Hepatocyte (in vitro differentiated cells): ENCODE measurements at regions not wholly inside any gene's neighbourhood (a gene's known extent, or its start where the extent isn't known, plus 50 kb on each side); places are given as distances from the start of the nearest gene placed in this dataset.
A peak's percentile ranks its signal among the peaks of the same experiment; 100 is the strongest.

Source experiments
- DNase-seq: peaks from one replicate; pipeline ENCODE4 v3.0.0-alpha.2; 2016; ENCODE audit warnings: low spot score
- H2AFZ ChIP-seq: fragments of 200-600 bp; sonication (generic); 2 replicates; pipeline ENCODE4 v1.6.0; 2016; ENCODE audit warnings: antibody characterized with exemption, mild to moderate bottlenecking
- H3K27ac ChIP-seq: fragments of 200-600 bp; sonication (generic); 2 replicates; pipeline ENCODE4 v1.5.1; 2016; ENCODE audit warnings: mild to moderate bottlenecking
- H3K27me3 ChIP-seq: fragments of 200-600 bp; sonication (generic); 2 replicates; pipeline ENCODE4 v1.6.1; 2016
- H3K36me3 ChIP-seq: fragments of 200-600 bp; sonication (generic); replicated peaks from 2 replicates; pipeline ENCODE4 v1.5.1; 2016; ENCODE audit warnings: low read depth; ENCODE audit not compliant: insufficient read depth
- H3K4me1 ChIP-seq: fragments of 200-600 bp; sonication (generic); 2 replicates; pipeline ENCODE4 v1.5.1; 2016; ENCODE audit warnings: mild to moderate bottlenecking, moderate library complexity; ENCODE audit not compliant: insufficient read depth
- H3K4me2 ChIP-seq: fragments of 200-600 bp; sonication (generic); 2 replicates; pipeline ENCODE4 v1.6.0; 2016
- H3K4me3 ChIP-seq: fragments of 200-600 bp; sonication (generic); 2 replicates; pipeline ENCODE4 v1.5.1; 2016; ENCODE audit warnings: mild to moderate bottlenecking
- H3K79me2 ChIP-seq: fragments of 200-600 bp; sonication (generic); 2 replicates; pipeline ENCODE4 v1.6.0; 2017; ENCODE audit warnings: mild to moderate bottlenecking
- H3K9me2 ChIP-seq: fragments of 200-600 bp; sonication (generic); replicated peaks from 2 replicates; pipeline ENCODE4 v1.6.0; 2017; ENCODE audit warnings: mild to moderate bottlenecking; ENCODE audit not compliant: insufficient read depth
- H3K9me3 ChIP-seq: fragments of 200-600 bp; sonication (generic); 2 replicates; pipeline ENCODE4 v1.5.1; 2016; ENCODE audit warnings: low read depth, mild to moderate bottlenecking
- H4K20me1 ChIP-seq: fragments of 200-600 bp; sonication (generic); 2 replicates; pipeline ENCODE4 v1.6.0; 2016; ENCODE audit warnings: mild to moderate bottlenecking; ENCODE audit not compliant: insufficient read depth, poor library complexity, severe bottlenecking
- EZH2 ChIP-seq: fragments of 200-600 bp; sonication (generic); IDR thresholded peaks from 2 replicates; pipeline ENCODE4 v1.6.1; 2016; ENCODE audit warnings: antibody characterized with exemption, mild to moderate bottlenecking, borderline replicate concordance
- EZH2phosphoT487 ChIP-seq: fragments of 200-600 bp; sonication (generic); IDR thresholded peaks from one replicate; pipeline ENCODE4 v1.6.1; 2018; ENCODE audit warnings: antibody characterized with exemption, mild to moderate bottlenecking, low read depth, moderate library complexity; ENCODE audit not compliant: unreplicated experiment, severe bottlenecking
- WGBS: methylation state at CpG from one replicate; pipeline ENCODE4 v1.1.6; 2016; ENCODE audit warnings: low lambda C conversion rate; ENCODE audit errors: missing lambda C conversion rate; 5-methylcytosine and 5-hydroxymethylcytosine counted together
- TF ChIP-seq, protein P1 (sequence below): fragments of 200-600 bp; sonication (generic); IDR thresholded peaks from 2 replicates; pipeline ENCODE4 v1.5.1; 2016; ENCODE audit warnings: antibody characterized with exemption, mild to moderate bottlenecking; ENCODE audit not compliant: poor library complexity

DNA sequence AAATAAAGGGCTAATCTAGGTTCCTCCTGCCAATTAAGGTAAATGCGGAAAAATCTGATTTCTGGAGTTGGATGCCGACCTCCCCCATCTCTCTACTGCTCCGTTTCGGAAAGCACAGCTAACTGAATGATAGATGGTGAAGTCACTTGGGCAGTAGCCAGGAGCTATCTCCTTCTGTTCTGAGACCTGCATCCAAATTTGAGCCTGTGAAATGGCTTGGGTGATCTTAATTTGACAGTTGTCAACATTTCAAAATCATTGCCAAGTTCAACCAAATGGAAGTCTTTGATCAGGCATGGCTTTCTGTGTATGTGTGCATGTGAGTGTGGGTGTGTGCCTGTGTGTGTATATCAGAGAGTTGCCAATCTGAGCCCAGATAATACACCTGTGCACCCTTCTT, 217.2 kb downstream of the ZNF516 start:
- H3K4me1 ChIP-seq: no peaks in the 10 kb centered on the region
- no peak overlapping the region for H2AFZ ChIP-seq
- H3K27ac ChIP-seq: no peak overlapping the region
- WGBS: 76% methylated on average over 4 of the region's 4 CpGs
- no peaks in the 10 kb centered on the region for H3K9me2 ChIP-seq
- no peak for TF ChIP-seq EZH2
- H3K9me3 ChIP-seq: no peaks in the 10 kb centered on the region
- H3K79me2 ChIP-seq: no peaks in the 10 kb centered on the region
- H3K4me2 ChIP-seq: no peak overlapping the region
- H3K36me3 ChIP-seq: no peaks in the 10 kb centered on the region
- H3K4me3 ChIP-seq: no peak overlapping the region
- DNase-seq: no peak
- H4K20me1 ChIP-seq: no peaks in the 10 kb centered on the region
- no peaks in the 10 kb centered on the region for H3K27me3 ChIP-seq

DNA sequence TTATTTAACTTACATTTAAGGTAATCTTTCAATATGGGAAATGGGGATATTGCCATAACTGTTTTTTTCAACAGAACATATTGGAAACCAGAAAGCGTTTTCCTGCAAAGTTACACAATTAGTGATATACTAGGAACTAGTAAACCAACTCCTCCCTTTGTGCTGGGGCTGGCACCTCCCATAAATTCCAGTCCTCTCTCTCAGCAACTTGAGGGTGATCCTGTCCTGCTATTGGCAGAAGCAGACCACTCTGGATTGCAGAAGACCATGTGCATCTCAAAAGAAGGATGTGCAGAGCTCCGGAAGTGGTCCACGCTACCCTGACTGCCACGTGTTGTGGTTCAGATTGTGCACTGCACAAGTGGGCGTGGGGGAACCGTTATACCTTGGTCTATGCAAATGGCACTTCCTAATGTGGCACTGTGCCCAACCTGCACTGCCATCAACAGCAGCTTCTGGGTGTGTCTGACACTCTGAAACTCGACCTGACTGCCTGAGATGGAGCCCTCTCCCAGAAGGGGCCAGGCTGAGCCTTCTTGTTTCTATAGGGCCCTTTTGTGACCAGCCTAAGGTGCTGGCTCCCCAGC, 219.2 kb downstream of the ZNF516 start:
- no peak overlapping the region for H2AFZ ChIP-seq
- DNase-seq: no peak
- no peaks in the 10 kb centered on the region for H3K9me2 ChIP-seq

DNA sequence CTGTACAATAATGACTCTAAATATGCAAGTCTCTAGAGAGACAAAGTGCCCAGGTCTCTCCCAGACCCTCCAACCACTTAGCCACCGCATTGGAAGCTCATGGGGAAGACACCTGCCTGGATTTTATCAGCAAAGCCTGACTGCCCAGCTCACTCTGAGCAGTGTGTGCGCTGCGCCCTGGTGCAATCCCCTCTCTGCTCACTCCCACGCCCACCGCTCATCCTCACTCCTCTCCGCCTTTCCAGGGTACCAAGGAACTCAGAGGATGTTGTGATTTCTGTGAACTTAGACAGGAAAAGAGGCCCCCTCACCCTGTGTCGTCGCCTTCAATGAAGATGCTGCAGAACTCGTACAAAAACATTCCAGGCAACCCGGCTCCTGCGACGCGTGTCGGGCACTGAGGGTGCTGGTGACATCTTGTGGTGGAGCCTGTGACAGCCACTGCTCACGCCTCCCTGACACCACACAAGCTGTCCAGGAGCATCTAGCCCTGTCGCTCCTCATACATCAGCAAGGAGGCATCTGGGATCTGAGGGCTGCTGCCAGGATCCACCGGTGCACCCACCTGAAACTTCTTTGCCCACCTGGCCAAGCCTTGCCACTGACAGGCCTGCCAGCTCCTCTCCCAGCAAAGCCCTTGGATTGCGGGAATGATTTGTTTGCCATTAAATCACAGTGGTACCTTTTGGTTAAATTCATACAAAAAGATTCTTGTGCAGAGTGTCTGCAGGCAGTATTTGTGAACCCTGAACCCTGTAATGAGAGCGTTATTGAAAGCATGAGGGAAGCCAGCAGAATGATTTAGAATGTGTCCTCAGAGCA, 220.4 kb downstream of the ZNF516 start:
- Histone ChIP-seq H3K36me3 (no peaks in the 10 kb centered on the region), H2AFZ (no peak overlapping the region), H3K4me1 (no peaks in the 10 kb centered on the region), H3K9me3 (no peaks in the 10 kb centered on the region), H4K20me1 (no peaks in the 10 kb centered on the region), H3K9me2 (no peaks in the 10 kb centered on the region), H3K4me2 (no peak overlapping the region), H3K27me3 (no peaks in the 10 kb centered on the region), H3K4me3 (no peak overlapping the region), H3K79me2 (no peaks in the 10 kb centered on the region), H3K27ac (no peak overlapping the region)
- peak; percentile 69 for DNase-seq
- 45% methylated on average over 18 of the region's 19 CpGs for WGBS
- TF ChIP-seq EZH2phosphoT487: no peak
- TF ChIP-seq, protein P1, sequence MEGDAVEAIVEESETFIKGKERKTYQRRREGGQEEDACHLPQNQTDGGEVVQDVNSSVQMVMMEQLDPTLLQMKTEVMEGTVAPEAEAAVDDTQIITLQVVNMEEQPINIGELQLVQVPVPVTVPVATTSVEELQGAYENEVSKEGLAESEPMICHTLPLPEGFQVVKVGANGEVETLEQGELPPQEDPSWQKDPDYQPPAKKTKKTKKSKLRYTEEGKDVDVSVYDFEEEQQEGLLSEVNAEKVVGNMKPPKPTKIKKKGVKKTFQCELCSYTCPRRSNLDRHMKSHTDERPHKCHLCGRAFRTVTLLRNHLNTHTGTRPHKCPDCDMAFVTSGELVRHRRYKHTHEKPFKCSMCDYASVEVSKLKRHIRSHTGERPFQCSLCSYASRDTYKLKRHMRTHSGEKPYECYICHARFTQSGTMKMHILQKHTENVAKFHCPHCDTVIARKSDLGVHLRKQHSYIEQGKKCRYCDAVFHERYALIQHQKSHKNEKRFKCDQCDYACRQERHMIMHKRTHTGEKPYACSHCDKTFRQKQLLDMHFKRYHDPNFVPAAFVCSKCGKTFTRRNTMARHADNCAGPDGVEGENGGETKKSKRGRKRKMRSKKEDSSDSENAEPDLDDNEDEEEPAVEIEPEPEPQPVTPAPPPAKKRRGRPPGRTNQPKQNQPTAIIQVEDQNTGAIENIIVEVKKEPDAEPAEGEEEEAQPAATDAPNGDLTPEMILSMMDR: peak; percentile 53

More for the DNA sequence above, 219.2 kb downstream of the ZNF516 start:
- TF ChIP-seq EZH2phosphoT487 (no peak), EZH2 (no peak)
- TF ChIP-seq, protein P1: no peak
- H3K36me3 ChIP-seq: no peaks in the 10 kb centered on the region
- H3K4me1 ChIP-seq: no peaks in the 10 kb centered on the region
- no peak overlapping the region for H3K4me2 ChIP-seq
- H3K9me3 ChIP-seq: no peaks in the 10 kb centered on the region
- H4K20me1 ChIP-seq: no peaks in the 10 kb centered on the region
- no peak overlapping the region for H3K4me3 ChIP-seq
- H3K27ac ChIP-seq: no peak overlapping the region
- H3K27me3 ChIP-seq: no peaks in the 10 kb centered on the region
- WGBS: 78% methylated on average over 7 of the region's 7 CpGs
- H3K79me2 ChIP-seq: no peaks in the 10 kb centered on the region

DNA sequence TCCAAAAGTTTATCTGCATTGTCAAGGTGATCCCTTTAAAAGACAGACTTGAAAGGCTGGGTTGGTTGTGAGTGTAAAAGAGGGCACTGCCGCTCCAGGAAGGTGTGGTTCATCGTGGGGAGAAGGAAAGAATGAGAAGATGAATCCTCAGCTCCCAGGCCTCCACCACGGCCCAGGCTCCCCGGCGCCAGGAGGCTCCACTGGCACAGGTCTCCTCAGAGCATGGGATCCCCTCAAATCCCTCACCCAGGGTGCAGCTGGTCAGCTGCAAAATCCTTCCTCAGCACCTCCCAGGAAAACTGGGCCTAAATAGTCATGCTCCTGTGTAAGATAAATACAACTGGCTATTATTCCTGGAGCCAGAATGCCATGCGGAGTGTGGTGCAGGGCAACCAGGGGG, 221.1 kb downstream of the ZNF516 start:
- Histone ChIP-seq H3K9me3 (no peaks in the 10 kb centered on the region), H3K27ac (no peak overlapping the region), H3K9me2 (no peaks in the 10 kb centered on the region), H3K36me3 (no peaks in the 10 kb centered on the region), H3K27me3 (no peaks in the 10 kb centered on the region), H3K4me2 (no peak overlapping the region), H2AFZ (no peak overlapping the region), H3K79me2 (no peaks in the 10 kb centered on the region), H4K20me1 (no peaks in the 10 kb centered on the region), H3K4me1 (no peaks in the 10 kb centered on the region), H3K4me3 (no peak overlapping the region)
- 87% methylated on average over 6 of the region's 6 CpGs for WGBS
- no peak for DNase-seq
- TF ChIP-seq, protein P1: no peak
- TF ChIP-seq EZH2 (no peak), EZH2phosphoT487 (no peak)
